ENCODE measurements at regions not wholly inside any gene's neighbourhood (a gene's known extent, or its start where the extent isn't known, plus 50 kb on each side); places are given as distances from the start of the nearest gene placed in this dataset.

GRCh38 chr5:144945503-144945902, 774.8 kb downstream of the KCTD16 start:
- no peak overlapping the region for H3K27ac ChIP-seq (replicated peaks)
- no peak for DNase-seq
- no peaks in the 10 kb centered on the region for H3K36me3 ChIP-seq
- H3K9me3 ChIP-seq (replicated peaks), result no peaks in the 10 kb centered on the region
- H3K4me3 ChIP-seq, result no peak overlapping the region
- no peaks in the 10 kb centered on the region for H3K27me3 ChIP-seq (ENCODE audit: low read depth)
- H3K4me1 ChIP-seq, result no peaks in the 10 kb centered on the region
- intact Hi-C loops (cut with micrococcal nuclease), result no loop called here
- no peak for TF ChIP-seq CTCF (IDR thresholded peaks at IDR 0.05; ENCODE audit: borderline replicate concordance)

GRCh38 chr5:144944936-144945335, 774.3 kb downstream of the KCTD16 start:
- Histone ChIP-seq H3K27ac (replicated peaks) (no peak overlapping the region), H3K9me3 (replicated peaks) (no peaks in the 10 kb centered on the region), H3K4me1 (no peaks in the 10 kb centered on the region), H3K4me3 (no peak overlapping the region), H3K36me3 (no peaks in the 10 kb centered on the region), H3K27me3 (ENCODE audit: low read depth) (no peaks in the 10 kb centered on the region)
- no peak for DNase-seq
- intact Hi-C loops (cut with micrococcal nuclease), result no loop called here
- no peak for TF ChIP-seq CTCF (IDR thresholded peaks at IDR 0.05; ENCODE audit: borderline replicate concordance)

- TF ChIP-seq CTCF (IDR thresholded peaks at IDR 0.05; ENCODE audit: borderline replicate concordance), result no peak
- Histone ChIP-seq H3K27me3 (ENCODE audit: low read depth) (no peaks in the 10 kb centered on the region), H3K27ac (replicated peaks) (no peak overlapping the region), H3K4me1 (no peaks in the 10 kb centered on the region), H3K4me3 (no peak overlapping the region), H3K36me3 (no peaks in the 10 kb centered on the region), H3K9me3 (replicated peaks) (peaks cover 17% of the 10 kb centered on the region)
- DNase-seq, result no peak
- intact Hi-C loops (cut with micrococcal nuclease), result no loop called here
These were observed 770.3 kb downstream of the KCTD16 start for GRCh38 chr5:144941004-144941403.

GRCh38 chr5:144918371-144918770, 747.7 kb downstream of the KCTD16 start:
- Histone ChIP-seq H3K27ac (replicated peaks) (no peak overlapping the region), H3K4me1 (no peaks in the 10 kb centered on the region), H3K9me3 (replicated peaks) (no peaks in the 10 kb centered on the region), H3K36me3 (no peaks in the 10 kb centered on the region), H3K27me3 (ENCODE audit: low read depth) (no peaks in the 10 kb centered on the region), H3K4me3 (no peak overlapping the region)
- TF ChIP-seq CTCF (IDR thresholded peaks at IDR 0.05; ENCODE audit: borderline replicate concordance), result no peak
- DNase-seq, result no peak
- intact Hi-C loops (cut with micrococcal nuclease), result no loop called here

- Histone ChIP-seq H3K4me3 (no peak overlapping the region), H3K27me3 (ENCODE audit: low read depth) (no peaks in the 10 kb centered on the region), H3K4me1 (no peaks in the 10 kb centered on the region), H3K27ac (replicated peaks) (no peak overlapping the region), H3K9me3 (replicated peaks) (peaks cover 12% of the 10 kb centered on the region), H3K36me3 (no peaks in the 10 kb centered on the region)
- no peak for TF ChIP-seq CTCF (IDR thresholded peaks at IDR 0.05; ENCODE audit: borderline replicate concordance)
- DNase-seq, result no peak
- intact Hi-C loops (cut with micrococcal nuclease), result no loop called here
These were observed 744.8 kb downstream of the KCTD16 start for GRCh38 chr5:144915452-144915851.

- Histone ChIP-seq H3K4me1 (no peaks in the 10 kb centered on the region), H3K4me3 (no peak overlapping the region), H3K27me3 (ENCODE audit: low read depth) (no peaks in the 10 kb centered on the region), H3K27ac (replicated peaks) (no peak overlapping the region), H3K9me3 (replicated peaks) (peaks cover 12% of the 10 kb centered on the region), H3K36me3 (no peaks in the 10 kb centered on the region)
- no peak for TF ChIP-seq CTCF (IDR thresholded peaks at IDR 0.05; ENCODE audit: borderline replicate concordance)
- no peak for DNase-seq
- intact Hi-C loops (cut with micrococcal nuclease), result no loop called here
These were observed 743.0 kb downstream of the KCTD16 start for GRCh38 chr5:144913661-144914060.
